Keratinocyte (primary cell): ENCODE measurements at regions not wholly inside any gene's neighbourhood (a gene's known extent, or its start where the extent isn't known, plus 50 kb on each side); places are given as distances from the start of the nearest gene placed in this dataset.
"Not testable (repeated sequence)": the region's sequence is repeated elsewhere in the genome, so short reads cannot be mapped to it uniquely, and the experiment has no call there.

Experiments used
- DNase-seq: peaks from one replicate; pipeline ENCODE4 v3.0.0-alpha.2; 2011; ENCODE audit warnings: low read depth, missing footprints, low spot score
- FAIRE-seq: peaks from 2 replicates; lab custom pipeline; 2011; peaks lifted over from hg19 to GRCh38; lab: Jason Lieb, UNC
- H2AFZ ChIP-seq: 2 replicates; pipeline ENCODE4 v1.6.0; 2012; ENCODE audit warnings: low read length, control low read depth, inconsistent platforms; ENCODE audit not compliant: control insufficient read depth
- H3K27ac ChIP-seq: 2 replicates; pipeline ENCODE4 v1.5.1; 2011; ENCODE audit warnings: low read length; ENCODE audit not compliant: control insufficient read depth, insufficient read depth
- H3K27me3 ChIP-seq: 3 replicates; pipeline ENCODE4 v1.6.0; 2011; ENCODE audit warnings: low read length; ENCODE audit not compliant: control insufficient read depth, insufficient read depth; ENCODE audit errors: extremely low read depth
- H3K36me3 ChIP-seq, 2 experiments: 2 replicates in 1 of 2; 3 replicates in 1 of 2; pipeline ENCODE4 v1.5.1; 2011; ENCODE audit warnings: low read length in 2 of 2, mild to moderate bottlenecking in 1 of 2; ENCODE audit not compliant: control insufficient read depth in 2 of 2, insufficient read depth in 2 of 2; ENCODE audit errors: extremely low read depth in 1 of 2
- H3K4me1 ChIP-seq: 3 replicates; pipeline ENCODE4 v1.5.1; 2011; ENCODE audit warnings: low read length; ENCODE audit not compliant: control insufficient read depth, insufficient read depth; ENCODE audit errors: extremely low read depth
- H3K4me2 ChIP-seq: 3 replicates; pipeline ENCODE4 v1.6.0; 2011; ENCODE audit warnings: low read depth, low read length; ENCODE audit not compliant: control insufficient read depth, insufficient read depth; ENCODE audit errors: extremely low read depth
- H3K4me3 ChIP-seq, 3 experiments: fragments of 200-600 bp in 1 of 3; sonication (generic) in 1 of 3; 2 replicates in 2 of 3; 3 replicates in 1 of 3; pipeline ENCODE4 v1.5.1; 2011 to 2016; ENCODE audit warnings: low read length in 3 of 3, mild to moderate bottlenecking in 3 of 3, control low read depth in 2 of 3, inconsistent platforms in 1 of 3, low read depth in 1 of 3, mixed read lengths in 1 of 3, mixed run types in 1 of 3, moderate library complexity in 1 of 3; ENCODE audit not compliant: control insufficient read depth in 2 of 3, insufficient read depth in 2 of 3; ENCODE audit errors: extremely low read depth in 1 of 3
- H3K79me2 ChIP-seq: 2 replicates; pipeline ENCODE4 v1.6.0; 2012; ENCODE audit warnings: low read length; ENCODE audit not compliant: control insufficient read depth, insufficient read depth
- H3K9ac ChIP-seq: 3 replicates; pipeline ENCODE4 v1.6.0; 2011; ENCODE audit warnings: low read length; ENCODE audit not compliant: control insufficient read depth, insufficient read depth; ENCODE audit errors: extremely low read depth
- H3K9me1 ChIP-seq: 3 replicates; pipeline ENCODE4 v1.6.0; 2011; ENCODE audit warnings: low read length; ENCODE audit not compliant: control insufficient read depth, insufficient read depth; ENCODE audit errors: extremely low read depth
- H3K9me3 ChIP-seq: 2 replicates; pipeline ENCODE4 v1.5.1; 2012; ENCODE audit warnings: low read depth, low read length; ENCODE audit not compliant: control insufficient read depth
- H4K20me1 ChIP-seq: 3 replicates; pipeline ENCODE4 v1.6.0; 2011; ENCODE audit warnings: low read length; ENCODE audit not compliant: control insufficient read depth, insufficient read depth; ENCODE audit errors: extremely low read depth
- CTCF ChIP-seq, 3 experiments: IDR thresholded peaks in 1 of 3; conservative IDR thresholded peaks in 1 of 3; optimal IDR thresholded peaks in 1 of 3; 2 replicates in 2 of 3; 3 replicates in 1 of 3; pipeline versions ENCODE3 to v1.5.1; 2011; ENCODE audit warnings: low read length in 3 of 3, mild to moderate bottlenecking in 3 of 3, moderate library complexity in 2 of 3, control low read depth in 1 of 3, inconsistent platforms in 1 of 3; ENCODE audit not compliant: insufficient read depth in 2 of 3; ENCODE audit errors: extremely low read depth in 1 of 3
- EZH2 ChIP-seq: IDR thresholded peaks from one replicate; pipeline ENCODE4 v1.6.1; 2012; ENCODE audit warnings: inconsistent platforms, mild to moderate bottlenecking, low read length, moderate library complexity
- dilution Hi-C: fragments of 300-500 bp; cut with MboI; formaldehyde crosslinking; loops from one replicate; pipeline ENCODE4 v1.7.0; 2020; ENCODE audit warnings: low sequenced_read_pairs; ENCODE audit not compliant: extremely low pct_ligation_motif_present

- Histone ChIP-seq H3K4me3 (no peak overlapping the region), H2AFZ (no peak overlapping the region), H3K27me3 (peaks cover 42% of the 10 kb centered on the region), H4K20me1 (no peaks in the 10 kb centered on the region), H3K4me2 (no peak overlapping the region), H3K27ac (no peak overlapping the region), H3K9ac (no peak overlapping the region), H3K9me1 (no peaks in the 10 kb centered on the region), H3K36me3 (no peaks in the 10 kb centered on the region), H3K9me3 (no peaks in the 10 kb centered on the region), H3K4me1 (peaks cover 2% of the 10 kb centered on the region), H3K79me2 (no peaks in the 10 kb centered on the region)
- no peak for DNase-seq
- TF ChIP-seq CTCF (optimal IDR thresholded peaks at IDR 0.05 in 1 of 3, IDR thresholded peaks at IDR 0.05 in 1 of 3, conservative IDR thresholded peaks at IDR 0.05 in 1 of 3; ENCODE audit: extremely low read depth in 1 of 3, insufficient read depth in 2 of 3, low read length in 3 of 3) = no peak
- no peak for TF ChIP-seq EZH2
- FAIRE-seq = peak; percentile 9
- dilution Hi-C loops = no loop called here
These were observed 53.6 kb upstream of the EIF5 start for GRCh38 chr14:103280278-103280928.

GRCh38 chr14:103281496-103282231, 52.4 kb upstream of the EIF5 start:
- no peak for FAIRE-seq
- Histone ChIP-seq H3K4me2 (no peak overlapping the region), H3K79me2 (no peaks in the 10 kb centered on the region), H2AFZ (no peak overlapping the region), H3K9me3 (no peaks in the 10 kb centered on the region), H3K9me1 (no peaks in the 10 kb centered on the region), H3K9ac (no peak overlapping the region), H4K20me1 (no peaks in the 10 kb centered on the region), H3K36me3 (no peaks in the 10 kb centered on the region), H3K4me1 (peaks cover 2% of the 10 kb centered on the region), H3K27me3 (peaks cover 40% of the 10 kb centered on the region), H3K27ac (no peak overlapping the region), H3K4me3 (no peak overlapping the region)
- dilution Hi-C loops = no loop called here
- no peak for DNase-seq
- no peak for TF ChIP-seq EZH2
- peak; percentile 29 to 65 (median 65) for TF ChIP-seq CTCF (optimal IDR thresholded peaks at IDR 0.05 in 1 of 3, IDR thresholded peaks at IDR 0.05 in 1 of 3, conservative IDR thresholded peaks at IDR 0.05 in 1 of 3; ENCODE audit: extremely low read depth in 1 of 3, insufficient read depth in 2 of 3, low read length in 3 of 3)

- H3K27me3 ChIP-seq = peaks cover 46% of the 10 kb centered on the region
- DNase-seq, H3K36me3 ChIP-seq, H2AFZ ChIP-seq, H3K79me2 ChIP-seq, H3K4me2 ChIP-seq, H3K9me3 ChIP-seq, H4K20me1 ChIP-seq, H3K27ac ChIP-seq, FAIRE-seq, dilution Hi-C loops, H3K4me1 ChIP-seq, H3K4me3 ChIP-seq, H3K9ac ChIP-seq, H3K9me1 ChIP-seq: not testable (repeated sequence)
These were observed 51.7 kb upstream of the EIF5 start for GRCh38 chr14:103282309-103282708.
